Left forelimb (tissue), 1 donor: ENCODE measurements at regions not wholly inside any gene's neighbourhood (a gene's known extent, or its start where the extent isn't known, plus 50 kb on each side); places are given as distances from the start of the nearest gene placed in this dataset.
"Not testable (repeated sequence)": the region's sequence is repeated elsewhere in the genome, so short reads cannot be mapped to it uniquely, and the experiment has no call there.

Source experiments
- DNase-seq: peaks from one replicate; pipeline ENCODE4 v3.0.0-alpha.2; 2018; ENCODE audit warnings: low spot score

GRCh38 chr2:121133551-121134319, 151.3 kb downstream of the TFCP2L1 start:
- no peak for DNase-seq

- DNase-seq, result no peak
These were observed 150.3 kb downstream of the TFCP2L1 start for GRCh38 chr2:121134728-121135127.

- DNase-seq, result no peak
These were observed 149.7 kb downstream of the TFCP2L1 start for GRCh38 chr2:121135168-121135853.

- DNase-seq, result no peak
These were observed 148.7 kb downstream of the TFCP2L1 start for GRCh38 chr2:121136323-121136722.

GRCh38 chr2:121137571-121137970, 147.4 kb downstream of the TFCP2L1 start:
- no peak for DNase-seq

GRCh38 chr2:121140734-121141133, 144.3 kb downstream of the TFCP2L1 start:
- DNase-seq, result no peak

GRCh38 chr2:121142452-121142851, 142.6 kb downstream of the TFCP2L1 start:
- DNase-seq, result no peak

GRCh38 chr2:121144111-121144510, 140.9 kb downstream of the TFCP2L1 start:
- no peak for DNase-seq

- DNase-seq, result no peak
These were observed 138.4 kb downstream of the TFCP2L1 start for GRCh38 chr2:121146630-121147029.

GRCh38 chr2:121147766-121148165, 137.2 kb downstream of the TFCP2L1 start:
- no peak for DNase-seq

GRCh38 chr2:121148481-121148880, 136.5 kb downstream of the TFCP2L1 start:
- DNase-seq, result no peak

- DNase-seq, result no peak
These were observed 135.6 kb downstream of the TFCP2L1 start for GRCh38 chr2:121149384-121149783.

- no peak for DNase-seq
These were observed 134.9 kb downstream of the TFCP2L1 start for GRCh38 chr2:121150126-121150525.

- no peak for DNase-seq
These were observed 134.3 kb downstream of the TFCP2L1 start for GRCh38 chr2:121150713-121151112.

- DNase-seq, result no peak
These were observed 133.5 kb downstream of the TFCP2L1 start for GRCh38 chr2:121151311-121152109.

GRCh38 chr2:121152861-121153260, 132.1 kb downstream of the TFCP2L1 start:
- DNase-seq, result no peak

- DNase-seq, result no peak
These were observed 131.5 kb downstream of the TFCP2L1 start for GRCh38 chr2:121153516-121153915.

GRCh38 chr2:121155502-121156056, 129.4 kb downstream of the TFCP2L1 start:
- no peak for DNase-seq

- DNase-seq, result not testable (repeated sequence)
These were observed 127.5 kb downstream of the TFCP2L1 start for GRCh38 chr2:121157481-121157880.

- DNase-seq, result no peak
These were observed 125.5 kb downstream of the TFCP2L1 start for GRCh38 chr2:121159291-121160071.

- no peak for DNase-seq
These were observed 124.6 kb downstream of the TFCP2L1 start for GRCh38 chr2:121160366-121160765.

- DNase-seq, result no peak
These were observed 123.7 kb downstream of the TFCP2L1 start for GRCh38 chr2:121161272-121161671.
